CD8-positive, alpha-beta memory T cell (primary cell): ENCODE measurements at regions not wholly inside any gene's neighbourhood (a gene's known extent, or its start where the extent isn't known, plus 50 kb on each side); places are given as distances from the start of the nearest gene placed in this dataset.
"Not testable (repeated sequence)": the region's sequence is repeated elsewhere in the genome, so short reads cannot be mapped to it uniquely, and the experiment has no call there.

Experiments used
- CTCF ChIA-PET: fragments of 350-600 bp; sonication (Branson Sonifier 250); formaldehyde crosslinking; loops from one replicate; lab custom pipeline; 2021; ENCODE audit warnings: antibody characterized with exemption; lab: Charles Lee
- POLR2A ChIA-PET: fragments of 350-600 bp; sonication (Branson Sonifier 250); formaldehyde crosslinking; loops from one replicate; lab custom pipeline; 2021; ENCODE audit warnings: antibody characterized with exemption; lab: Charles Lee
- DNase-seq, 5 donors: peaks; one replicate each; pipeline versions ENCODE4 v3.0.0 to v3.0.0-alpha.2; 2020 to 2022; ENCODE audit warnings: mixed read lengths in 1 of 5
- H3K27ac ChIP-seq: one replicate; pipeline ENCODE4 v1.7.0; 2013; ENCODE audit warnings: low read depth, mild to moderate bottlenecking, low read length, moderate library complexity
- H3K27me3 ChIP-seq: 2 replicates; pipeline ENCODE4 v1.7.0; 2013; ENCODE audit warnings: low read length, mild to moderate bottlenecking; ENCODE audit not compliant: insufficient read depth, poor library complexity, severe bottlenecking
- H3K36me3 ChIP-seq: 2 replicates; pipeline ENCODE4 v1.7.0; 2013; ENCODE audit warnings: mild to moderate bottlenecking, low read length, moderate library complexity; ENCODE audit not compliant: insufficient read depth
- H3K4me1 ChIP-seq: 2 replicates; pipeline ENCODE4 v1.7.0; 2013; ENCODE audit warnings: mild to moderate bottlenecking, low read length, moderate library complexity; ENCODE audit not compliant: insufficient read depth
- H3K4me3 ChIP-seq: 2 replicates; pipeline ENCODE4 v1.7.0; 2013; ENCODE audit warnings: mild to moderate bottlenecking, low read length
- H3K9me3 ChIP-seq: 2 replicates; pipeline ENCODE4 v1.7.0; 2013; ENCODE audit warnings: mild to moderate bottlenecking, low read length
- H3K27ac Mint-ChIP-seq, 8 donors: one replicate each; pipeline ENCODE4 v1.8.0; 2020 to 2021; ENCODE audit warnings: mixed read lengths in 8 of 8, mild to moderate bottlenecking in 6 of 8, inconsistent platforms in 3 of 8, moderate library complexity in 3 of 8
- H3K27me3 Mint-ChIP-seq, 2 donors: one replicate each; pipeline ENCODE4 v1.8.0; 2020 to 2021; ENCODE audit warnings: mixed read lengths in 2 of 2, mild to moderate bottlenecking in 1 of 2, moderate library complexity in 1 of 2
- H3K36me3 Mint-ChIP-seq, 3 donors: one replicate each; pipeline ENCODE4 v1.8.0; 2020 to 2021; ENCODE audit warnings: mixed read lengths in 3 of 3, inconsistent platforms in 1 of 3, mild to moderate bottlenecking in 1 of 3
- H3K4me1 Mint-ChIP-seq, 3 donors: one replicate each; pipeline ENCODE4 v1.8.0; 2020 to 2021; ENCODE audit warnings: mixed read lengths in 3 of 3, inconsistent platforms in 1 of 3, mild to moderate bottlenecking in 1 of 3
- H3K4me3 Mint-ChIP-seq, 7 donors: one replicate each; pipeline ENCODE4 v1.8.0; 2020 to 2021; ENCODE audit warnings: mixed read lengths in 7 of 7, mild to moderate bottlenecking in 6 of 7, moderate library complexity in 4 of 7, inconsistent platforms in 2 of 7
- H3K9me3 Mint-ChIP-seq, 5 donors: one replicate each; pipeline ENCODE4 v1.8.0; 2020 to 2022; ENCODE audit warnings: mixed read lengths in 5 of 5, mild to moderate bottlenecking in 3 of 5, moderate library complexity in 2 of 5, inconsistent platforms in 1 of 5

DNA sequence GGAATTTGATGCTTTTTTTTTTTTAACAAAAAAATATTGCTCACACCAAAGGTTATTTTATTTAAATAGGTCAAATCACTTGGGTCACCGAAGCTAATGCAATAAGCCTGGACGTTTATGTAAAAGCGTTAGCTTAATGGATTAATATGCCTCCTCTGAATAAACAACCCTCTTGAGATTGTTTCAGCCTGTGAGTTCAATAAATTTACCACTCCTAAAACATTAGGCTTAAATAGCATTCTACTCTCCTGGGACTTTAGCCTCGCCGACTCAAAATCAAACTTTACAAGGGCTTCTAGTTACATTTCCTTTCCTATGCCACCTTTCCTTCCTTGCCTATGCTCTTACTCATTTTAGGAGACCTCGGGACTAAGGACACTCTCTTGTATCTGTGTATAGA is 79.3 kb downstream of the DNAJB9 start:
- Histone ChIP-seq H3K4me3 (no peak overlapping the region), H3K36me3 (no peaks in the 10 kb centered on the region), H3K27me3 (no peaks in the 10 kb centered on the region), H3K4me1 (no peaks in the 10 kb centered on the region), H3K9me3 (no peaks in the 10 kb centered on the region), H3K27ac (no peak overlapping the region)
- Mint-ChIP-seq H3K4me1 (no peaks in the 10 kb centered on the region), H3K36me3 (no peaks in the 10 kb centered on the region), H3K4me3 (no peak overlapping the region), H3K27ac (no peak overlapping the region), H3K9me3 (peaks cover 0 to 6% (median 0%) of the 10 kb centered on the region in 5 donors), H3K27me3 (peaks cover 4 to 16% of the 10 kb centered on the region in 2 donors)
- DNase-seq: no peak
- POLR2A ChIA-PET: no interaction called here
- CTCF ChIA-PET: no interaction called here

GRCh38 chr7:108650467-108650866 is 80.8 kb downstream of the DNAJB9 start:
- H3K36me3 Mint-ChIP-seq: no peaks in the 10 kb centered on the region
- Histone ChIP-seq H3K4me1 (no peaks in the 10 kb centered on the region), H3K4me3 (no peak overlapping the region), H3K27me3 (no peaks in the 10 kb centered on the region), H3K36me3 (no peaks in the 10 kb centered on the region), H3K27ac (no peak overlapping the region), H3K9me3 (no peaks in the 10 kb centered on the region)
- H3K4me1 Mint-ChIP-seq: no peaks in the 10 kb centered on the region
- no peak overlapping the region for H3K4me3 Mint-ChIP-seq
- H3K27me3 Mint-ChIP-seq: peaks cover 0 to 8% of the 10 kb centered on the region in 2 donors
- H3K27ac Mint-ChIP-seq: no peak overlapping the region
- peaks cover 0 to 4% (median 0%) of the 10 kb centered on the region in 5 donors for H3K9me3 Mint-ChIP-seq
- CTCF ChIA-PET: no interaction called here
- DNase-seq: no peak
- POLR2A ChIA-PET: no interaction called here

DNA sequence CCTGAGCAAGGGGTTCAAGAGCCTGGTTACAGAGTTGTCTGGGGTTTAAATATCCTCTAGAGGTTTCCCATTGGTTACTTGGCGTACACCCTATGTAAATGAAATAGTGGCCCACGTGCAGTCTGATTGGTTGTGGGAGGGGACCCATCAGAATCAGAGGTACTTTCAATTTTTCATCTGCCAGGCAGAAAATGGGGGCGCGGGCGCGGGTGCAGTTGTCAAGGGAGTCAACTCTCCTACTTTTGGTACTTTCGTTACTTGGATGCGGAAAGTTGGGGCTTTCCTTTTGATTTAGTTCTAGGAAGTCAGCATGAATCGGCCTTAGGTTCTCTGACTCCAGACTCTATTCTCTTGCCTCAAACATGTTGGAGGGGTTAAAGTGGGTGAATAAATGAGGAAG is 83.2 kb downstream of the DNAJB9 start:
- Mint-ChIP-seq H3K27me3 (peaks cover 1 to 5% of the 10 kb centered on the region in 2 donors), H3K36me3 (no peaks in the 10 kb centered on the region), H3K27ac (no peak overlapping the region), H3K4me3 (no peak overlapping the region), H3K9me3 (peaks cover 0 to 4% (median 0%) of the 10 kb centered on the region in 5 donors), H3K4me1 (no peaks in the 10 kb centered on the region)
- no peak for DNase-seq
- ChIA-PET POLR2A (no interaction called here), CTCF (no interaction called here)
- no peaks in the 10 kb centered on the region for H3K36me3 ChIP-seq
- no peak overlapping the region for H3K27ac ChIP-seq
- H3K4me1 ChIP-seq: no peaks in the 10 kb centered on the region
- H3K27me3 ChIP-seq: no peaks in the 10 kb centered on the region
- no peak overlapping the region for H3K4me3 ChIP-seq
- H3K9me3 ChIP-seq: no peaks in the 10 kb centered on the region

DNA sequence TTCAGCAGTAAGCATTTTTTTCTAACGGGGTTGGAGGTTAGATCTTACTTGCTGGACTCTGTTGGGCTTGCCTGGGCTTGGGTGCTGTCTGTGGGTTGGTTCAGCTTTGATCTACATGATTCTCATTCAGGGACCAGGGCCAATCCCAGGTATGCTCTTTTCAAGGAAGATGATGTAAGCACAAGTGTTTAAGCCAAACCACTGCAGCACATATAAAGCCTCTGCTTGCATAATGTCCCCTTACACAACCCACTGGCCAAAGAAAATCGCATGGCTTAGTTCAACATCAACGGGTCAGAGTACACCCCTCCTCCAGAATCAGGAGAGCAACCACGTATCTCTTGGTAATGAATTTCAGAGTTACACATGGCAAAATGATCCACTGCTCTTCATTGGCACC is 83.9 kb downstream of the DNAJB9 start:
- Histone ChIP-seq H3K4me1 (no peaks in the 10 kb centered on the region), H3K27ac (no peak overlapping the region), H3K9me3 (no peaks in the 10 kb centered on the region), H3K27me3 (no peaks in the 10 kb centered on the region), H3K4me3 (no peak overlapping the region), H3K36me3 (no peaks in the 10 kb centered on the region)
- peaks cover 0 to 4% (median 0%) of the 10 kb centered on the region in 5 donors for H3K9me3 Mint-ChIP-seq
- no peak overlapping the region for H3K4me3 Mint-ChIP-seq
- H3K4me1 Mint-ChIP-seq: no peaks in the 10 kb centered on the region
- POLR2A ChIA-PET: no interaction called here
- no peak for DNase-seq
- H3K36me3 Mint-ChIP-seq: no peaks in the 10 kb centered on the region
- no peak overlapping the region for H3K27ac Mint-ChIP-seq
- CTCF ChIA-PET: no interaction called here
- H3K27me3 Mint-ChIP-seq: peaks cover 1 to 5% of the 10 kb centered on the region in 2 donors

- H3K27me3 ChIP-seq, H3K36me3 ChIP-seq, H3K4me1 Mint-ChIP-seq, H3K27ac Mint-ChIP-seq, H3K4me1 ChIP-seq, H3K36me3 Mint-ChIP-seq, CTCF ChIA-PET, H3K27me3 Mint-ChIP-seq, H3K27ac ChIP-seq, H3K9me3 Mint-ChIP-seq, H3K9me3 ChIP-seq, POLR2A ChIA-PET, H3K4me3 ChIP-seq, H3K4me3 Mint-ChIP-seq, DNase-seq: not testable (repeated sequence)
Measured at GRCh38 chr7:108657140-108657726, 87.6 kb downstream of the DNAJB9 start.

DNA sequence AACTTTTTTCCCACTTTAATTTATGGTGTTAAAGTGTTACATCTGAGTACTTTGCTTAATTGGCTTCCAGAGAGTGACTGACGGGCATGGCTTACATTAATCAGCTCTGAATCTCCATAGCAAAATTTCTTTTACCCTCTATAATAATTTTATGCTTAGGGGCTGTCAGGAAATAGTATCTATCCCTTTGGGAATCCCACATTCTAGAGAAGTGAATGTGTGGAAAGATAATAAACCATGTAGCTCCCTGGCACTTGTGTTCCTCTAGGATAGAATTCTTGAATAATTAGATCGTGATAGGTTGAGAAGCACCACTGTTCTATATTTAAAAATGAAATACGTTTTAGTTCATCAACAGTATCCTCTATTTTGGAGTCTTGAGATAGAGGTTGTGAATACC is 89.6 kb downstream of the DNAJB9 start:
- CTCF ChIA-PET: no interaction called here
- Mint-ChIP-seq H3K36me3 (no peaks in the 10 kb centered on the region), H3K4me1 (no peaks in the 10 kb centered on the region), H3K27ac (no peak overlapping the region), H3K9me3 (no peaks in the 10 kb centered on the region), H3K27me3 (peaks cover 0 to 1% of the 10 kb centered on the region in 2 donors), H3K4me3 (no peak overlapping the region)
- POLR2A ChIA-PET: no interaction called here
- Histone ChIP-seq H3K4me1 (no peaks in the 10 kb centered on the region), H3K27me3 (no peaks in the 10 kb centered on the region), H3K9me3 (no peaks in the 10 kb centered on the region), H3K4me3 (no peak overlapping the region), H3K36me3 (no peaks in the 10 kb centered on the region), H3K27ac (no peak overlapping the region)
- no peak for DNase-seq

DNA sequence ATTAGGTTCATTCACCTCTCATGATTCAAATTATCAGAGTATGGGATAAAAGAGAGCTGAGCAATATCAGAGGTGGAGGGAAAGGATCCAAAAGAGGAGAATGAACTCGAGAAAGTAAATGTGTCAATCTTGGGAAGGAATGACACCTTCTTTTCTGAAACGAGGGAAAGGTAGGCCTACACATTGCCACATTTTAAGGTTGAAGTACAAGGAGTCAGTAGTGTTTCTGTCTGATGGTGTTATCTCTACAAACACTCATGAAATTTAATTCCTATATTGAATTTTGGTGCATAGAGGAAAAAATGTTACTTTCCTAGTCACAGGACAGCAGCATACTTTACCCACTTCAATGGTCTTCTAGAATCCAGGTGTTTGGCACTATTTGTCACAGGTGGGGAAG is 90.2 kb downstream of the DNAJB9 start:
- Mint-ChIP-seq H3K36me3 (no peaks in the 10 kb centered on the region), H3K4me3 (no peak overlapping the region), H3K4me1 (no peaks in the 10 kb centered on the region), H3K27me3 (peaks cover 0 to 1% of the 10 kb centered on the region in 2 donors), H3K27ac (no peak overlapping the region), H3K9me3 (no peaks in the 10 kb centered on the region)
- Histone ChIP-seq H3K36me3 (no peaks in the 10 kb centered on the region), H3K9me3 (no peaks in the 10 kb centered on the region), H3K27me3 (no peaks in the 10 kb centered on the region), H3K27ac (no peak overlapping the region), H3K4me1 (no peaks in the 10 kb centered on the region), H3K4me3 (no peak overlapping the region)
- ChIA-PET POLR2A (no interaction called here), CTCF (no interaction called here)
- DNase-seq: no peak

DNA sequence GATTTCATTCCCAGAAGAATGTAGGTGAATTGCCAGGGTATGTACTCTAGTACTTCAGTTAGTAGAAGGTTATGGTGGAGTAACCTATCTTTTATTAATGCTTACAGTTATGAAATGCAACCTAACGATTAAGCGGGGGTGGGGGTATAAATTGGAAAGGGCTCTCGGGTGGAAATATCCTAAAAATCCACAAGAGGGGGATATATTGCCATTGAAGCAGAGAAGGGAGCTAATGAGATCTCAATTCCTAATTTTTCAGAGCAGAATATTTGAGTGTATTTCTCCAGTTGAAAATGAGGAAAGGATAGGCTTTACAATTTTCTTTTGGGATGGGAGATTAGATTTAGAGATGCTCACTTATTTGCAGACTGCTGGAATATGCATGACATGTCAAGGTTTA is 90.8 kb downstream of the DNAJB9 start:
- CTCF ChIA-PET: no interaction called here
- Histone ChIP-seq H3K36me3 (no peaks in the 10 kb centered on the region), H3K4me3 (no peak overlapping the region), H3K4me1 (no peaks in the 10 kb centered on the region), H3K9me3 (no peaks in the 10 kb centered on the region), H3K27me3 (no peaks in the 10 kb centered on the region), H3K27ac (no peak overlapping the region)
- POLR2A ChIA-PET: no interaction called here
- Mint-ChIP-seq H3K4me3 (no peak overlapping the region), H3K27me3 (peaks cover 0 to 1% of the 10 kb centered on the region in 2 donors), H3K4me1 (no peaks in the 10 kb centered on the region), H3K9me3 (no peaks in the 10 kb centered on the region), H3K36me3 (no peaks in the 10 kb centered on the region), H3K27ac (no peak overlapping the region)
- no peak for DNase-seq
